GM18951 (cell line): ENCODE measurements at regions not wholly inside any gene's neighbourhood (a gene's known extent, or its start where the extent isn't known, plus 50 kb on each side); places are given as distances from the start of the nearest gene placed in this dataset.

Experiments used
- POLR2A ChIP-seq: IDR thresholded peaks from 4 replicates; pipeline ENCODE4 v1.6.1; 2011; ENCODE audit warnings: mild to moderate bottlenecking; ENCODE audit not compliant: insufficient read length, insufficient read depth; ENCODE audit errors: extremely low read depth
- in situ Hi-C: fragments of 300-500 bp; cut with MboI; formaldehyde crosslinking; loops from one replicate; pipeline ENCODE4 v1.12.0; 2022; ENCODE audit warnings: low sequenced_read_pairs, mixed read lengths, inconsistent platforms; ENCODE audit not compliant: unreplicated experiment

GRCh38 chr6:47161176-47161687, 119.1 kb upstream of the ADGRF1 start:
- in situ Hi-C loops, result no loop called here
- no peak for TF ChIP-seq POLR2A

- no peak for TF ChIP-seq POLR2A
- in situ Hi-C loops, result no loop called here
Measured at GRCh38 chr6:47160702-47161101, 118.6 kb upstream of the ADGRF1 start.

GRCh38 chr6:47159763-47160162, 117.6 kb upstream of the ADGRF1 start:
- in situ Hi-C loops, result no loop called here

DNA sequence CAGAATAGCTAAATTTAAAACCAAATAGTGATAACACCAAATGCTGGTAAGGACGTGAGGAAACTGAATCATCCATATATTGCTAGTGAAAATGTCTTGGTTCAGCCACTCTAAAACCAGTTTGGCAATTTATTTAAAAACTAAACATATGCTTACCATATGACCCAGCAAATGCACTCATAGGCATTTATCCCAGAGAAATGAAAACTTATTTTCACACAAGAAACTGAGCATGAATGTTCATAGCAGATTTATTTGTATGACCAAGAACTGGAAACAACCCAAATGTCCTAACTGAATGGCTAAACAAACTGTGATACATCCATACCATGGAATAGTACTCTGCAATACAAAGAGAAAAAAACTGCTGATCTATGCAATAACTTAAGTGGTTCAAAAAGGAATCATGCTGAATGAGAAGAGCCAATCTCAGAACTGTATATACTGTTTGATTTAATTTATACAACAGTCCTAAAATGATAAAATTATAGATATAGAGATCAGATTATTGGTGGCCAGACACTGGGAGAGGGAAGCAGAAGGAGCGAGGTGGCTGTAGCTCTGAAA, 115.6 kb upstream of the ADGRF1 start:
- in situ Hi-C loops, result no loop called here
- TF ChIP-seq POLR2A, result no peak

More at GRCh38 chr6:47159763-47160162, 117.6 kb upstream of the ADGRF1 start:
- TF ChIP-seq POLR2A, result no peak

DNA sequence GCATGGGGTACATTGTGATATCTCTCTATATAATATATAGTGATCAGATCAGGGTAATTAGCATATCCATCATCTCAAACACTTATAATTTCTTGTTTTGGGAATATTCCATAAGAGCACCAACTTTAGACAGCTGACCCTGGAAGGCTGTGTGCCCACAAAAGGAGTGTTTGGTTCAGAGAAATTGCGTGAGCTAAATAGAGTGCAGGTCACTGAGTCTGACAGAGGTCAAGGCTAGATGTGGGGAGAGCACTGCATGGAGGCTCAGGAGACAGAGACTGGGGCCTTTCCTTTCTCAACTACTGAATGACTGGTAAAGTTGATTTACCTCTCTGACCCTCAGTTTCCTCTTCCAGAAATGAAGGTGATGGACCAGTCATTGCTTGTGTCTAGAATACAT, 114.9 kb upstream of the ADGRF1 start:
- in situ Hi-C loops, result no loop called here
- TF ChIP-seq POLR2A, result no peak

- TF ChIP-seq POLR2A, result no peak
- in situ Hi-C loops, result no loop called here
Measured at GRCh38 chr6:47156196-47156595, 114.1 kb upstream of the ADGRF1 start.

DNA sequence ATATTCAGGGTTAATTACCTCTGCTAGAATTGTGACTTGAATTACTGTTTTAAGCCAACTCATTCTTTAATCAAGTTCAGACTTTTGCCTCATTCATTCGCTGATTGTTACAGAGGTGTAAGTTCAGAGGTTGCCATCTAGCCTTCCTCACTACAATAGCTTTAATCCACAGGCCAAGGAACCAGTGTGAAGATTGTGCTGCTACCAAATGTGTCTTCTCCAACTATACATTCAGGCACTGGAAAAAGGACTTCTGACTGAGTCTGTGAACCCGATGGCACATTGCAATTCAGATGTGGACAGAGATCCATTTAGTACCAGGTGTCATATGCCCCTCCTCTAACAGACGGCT, 111.2 kb upstream of the ADGRF1 start:
- TF ChIP-seq POLR2A, result no peak
- in situ Hi-C loops, result no loop called here

- no peak for TF ChIP-seq POLR2A
- in situ Hi-C loops, result no loop called here
Measured at GRCh38 chr6:47152666-47153403, 110.7 kb upstream of the ADGRF1 start.

- no peak for TF ChIP-seq POLR2A
- in situ Hi-C loops, result no loop called here
Measured at GRCh38 chr6:47151232-47151898, 109.2 kb upstream of the ADGRF1 start.

- in situ Hi-C loops, result no loop called here
- TF ChIP-seq POLR2A, result no peak
Measured at GRCh38 chr6:47149554-47149953, 107.4 kb upstream of the ADGRF1 start.

DNA sequence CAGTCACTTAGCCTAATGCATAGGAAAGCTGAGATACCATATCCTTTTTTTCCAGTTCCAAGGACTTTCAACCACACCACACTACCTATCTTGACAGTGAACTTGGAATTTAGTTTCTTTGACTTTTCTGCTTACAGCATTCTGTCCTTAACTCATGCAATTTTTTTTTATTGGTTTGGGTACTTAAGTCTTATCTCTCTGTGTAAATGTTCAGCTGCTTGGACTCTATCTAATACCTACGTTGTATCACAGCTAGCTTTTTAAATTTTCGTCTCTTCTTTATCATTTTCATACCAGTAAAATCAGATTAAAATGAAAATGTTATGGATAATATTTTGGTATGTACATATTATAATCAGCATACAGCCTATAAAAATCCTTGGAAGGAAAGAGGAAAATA, 106.9 kb upstream of the ADGRF1 start:
- no peak for TF ChIP-seq POLR2A
- in situ Hi-C loops, result no loop called here

DNA sequence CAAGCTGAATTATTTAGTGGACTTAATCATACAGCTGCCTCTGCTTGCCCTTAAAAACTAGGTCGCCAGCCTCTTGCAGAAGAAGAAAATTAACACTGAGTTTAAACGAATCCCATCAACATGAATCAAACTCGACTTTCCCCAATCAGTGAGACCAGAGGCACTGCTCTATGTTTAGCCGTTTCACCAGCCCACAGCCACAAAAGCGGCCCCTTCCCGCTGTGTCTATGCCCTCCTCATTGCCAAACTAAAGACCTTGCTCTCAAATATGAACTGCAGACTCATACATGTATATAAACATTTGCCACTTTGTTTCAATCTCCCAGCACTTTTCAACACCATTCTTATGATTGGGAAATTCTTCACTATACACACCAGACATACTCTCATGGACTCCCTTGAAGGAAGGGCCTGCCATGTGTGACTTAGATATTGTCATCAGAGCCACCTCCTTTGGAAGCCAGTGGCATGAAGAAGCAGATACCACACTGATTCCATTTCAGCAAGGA, 105.8 kb upstream of the ADGRF1 start:
- TF ChIP-seq POLR2A, result no peak
- in situ Hi-C loops, result no loop called here

- TF ChIP-seq POLR2A, result no peak
- in situ Hi-C loops, result no loop called here
Measured at GRCh38 chr6:47147175-47147727, 105.1 kb upstream of the ADGRF1 start.

DNA sequence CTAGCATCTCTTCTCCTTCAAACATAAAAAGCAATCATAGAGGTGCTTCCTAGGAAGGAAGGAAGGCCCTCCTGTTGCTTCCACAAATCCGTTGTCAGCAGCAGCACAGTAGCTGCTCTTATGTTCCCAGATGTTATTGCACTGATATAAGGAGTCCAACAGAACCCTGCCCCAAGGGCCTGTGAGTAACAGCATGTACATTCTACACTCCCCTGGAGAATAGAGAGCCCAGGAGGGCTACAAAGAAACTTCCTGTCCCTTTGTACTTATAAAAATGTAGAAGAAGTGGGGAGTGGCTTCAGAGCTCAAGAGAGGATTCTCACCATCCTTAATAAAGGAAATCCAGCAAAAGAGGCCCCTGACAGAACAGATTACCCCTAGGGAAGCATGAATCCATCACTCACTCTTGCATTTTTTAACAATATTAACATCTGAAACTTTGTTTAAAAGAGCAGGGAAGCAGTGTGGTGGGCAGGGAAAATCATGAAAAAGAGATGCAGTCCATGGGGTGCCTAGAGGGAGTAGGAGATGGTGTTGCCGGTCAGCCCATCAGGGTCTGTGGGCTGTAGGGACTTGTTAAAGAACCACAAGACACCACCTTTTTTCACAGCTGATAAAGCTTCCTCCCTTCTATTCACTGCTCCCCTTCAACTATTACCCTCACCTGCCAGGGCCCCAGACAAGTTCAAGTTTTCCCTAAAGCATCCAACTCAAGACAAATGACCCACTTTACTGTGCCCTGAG, 104.5 kb upstream of the ADGRF1 start:
- in situ Hi-C loops, result no loop called here
- TF ChIP-seq POLR2A, result no peak
